T-helper 2 cell treated with Interferon-gamma antibody and Interleukin-4, amounts not matched to agents 100 ng/mL and 5 ng/mL, for 36 hours (primary cell): ENCODE measurements at regions not wholly inside any gene's neighbourhood (a gene's known extent, or its start where the extent isn't known, plus 50 kb on each side); places are given as distances from the start of the nearest gene placed in this dataset.

Experiments
- intact Hi-C: fragments of 100-400 bp; cut with micrococcal nuclease; formaldehyde crosslinking; loops from one replicate; pipeline ENCODE4 v1.15.1; 2023

GRCh38 chr2:207255565-207256470 lies 90.1 kb upstream of the KLF7 start:
- intact Hi-C loops, result no loop called here

- intact Hi-C loops, result no loop called here
These were observed 90.9 kb upstream of the KLF7 start for GRCh38 chr2:207256476-207257207.

DNA sequence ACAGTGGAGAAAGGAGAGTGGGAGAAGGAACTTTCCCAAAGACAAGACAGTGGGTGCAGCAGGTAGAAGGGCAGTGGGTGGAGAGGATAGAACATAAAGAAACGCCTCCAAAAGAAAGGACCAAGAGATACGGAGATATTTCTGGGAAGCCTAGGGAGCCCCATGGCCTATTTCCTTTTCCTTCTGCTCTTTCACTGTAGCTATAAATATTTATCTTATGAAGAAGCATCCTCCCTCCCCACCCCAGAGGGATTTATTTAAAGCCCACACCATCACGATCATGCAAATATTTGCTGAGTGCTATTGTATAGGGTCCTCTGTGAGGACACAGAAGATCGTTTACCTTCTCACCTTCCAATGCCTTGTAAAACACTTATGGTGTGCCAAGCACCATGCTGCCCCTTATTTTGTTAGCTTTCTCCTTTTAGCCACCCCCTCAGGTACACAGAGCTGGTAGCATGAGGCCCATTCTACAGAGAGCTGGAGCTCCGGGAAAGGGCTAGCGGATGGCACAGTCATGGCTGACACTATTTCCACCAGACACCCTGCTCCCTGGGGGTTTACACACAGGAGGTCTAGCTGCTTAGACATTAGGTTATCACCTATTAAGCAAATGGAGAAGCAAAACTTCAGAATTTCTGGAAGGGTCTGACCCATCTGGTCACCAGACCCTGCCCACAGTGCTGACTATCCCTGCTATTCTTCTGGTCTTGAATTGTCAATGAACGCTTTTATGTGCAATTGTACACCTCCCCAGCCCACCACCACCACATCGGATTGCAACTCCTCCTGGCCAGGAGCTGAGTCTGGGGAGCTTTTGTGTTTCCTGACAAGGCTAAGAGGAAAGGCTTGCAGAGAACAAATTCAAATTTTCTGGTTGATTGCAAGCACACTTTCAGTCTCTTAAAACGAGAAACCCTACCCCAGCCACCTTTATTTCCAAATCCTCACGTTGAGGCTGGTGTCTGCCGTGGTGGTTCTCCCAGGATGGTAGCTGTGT lies 91.8 kb upstream of the KLF7 start:
- intact Hi-C loops, result no loop called here

- intact Hi-C loops, result no loop called here
These were observed 92.7 kb upstream of the KLF7 start for GRCh38 chr2:207258263-207258991.

DNA sequence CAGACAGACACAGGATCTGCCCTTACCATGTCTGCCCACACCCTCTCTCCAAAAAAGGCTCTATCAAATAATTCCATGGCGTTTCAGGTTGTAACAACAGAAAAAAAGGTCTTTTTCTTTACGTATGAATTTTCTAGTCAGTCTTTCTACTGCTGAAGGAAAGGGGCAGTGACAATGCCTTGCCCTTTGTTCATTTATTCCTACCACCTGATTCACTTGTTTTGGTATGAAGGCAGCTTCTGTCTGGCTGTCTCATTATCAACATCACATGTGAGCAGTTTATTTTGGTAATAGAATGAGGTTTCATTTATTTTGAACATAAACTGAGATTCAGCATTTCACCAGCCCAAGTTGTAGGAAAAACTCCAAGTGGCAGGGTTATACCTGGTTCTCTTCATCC lies 94.3 kb upstream of the KLF7 start:
- intact Hi-C loops, result no loop called here

DNA sequence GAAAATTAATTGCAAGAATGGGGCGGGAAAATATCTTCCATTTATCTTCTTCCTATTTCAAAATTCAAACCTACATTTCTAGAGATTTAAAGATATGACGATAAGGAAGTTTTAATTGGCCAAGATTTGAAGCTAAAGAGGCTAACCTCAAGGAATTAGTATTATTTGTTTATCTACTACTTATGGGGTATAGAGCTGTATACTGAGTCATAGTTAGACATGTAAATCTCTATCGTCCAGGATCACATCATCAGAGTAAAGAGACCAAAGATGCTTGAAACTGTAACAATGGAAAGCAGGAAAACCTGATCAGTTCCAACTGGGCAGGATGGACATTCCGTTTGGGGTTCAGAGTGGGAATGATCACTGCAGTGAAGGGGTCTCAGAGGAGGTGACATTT lies 95.2 kb upstream of the KLF7 start:
- intact Hi-C loops, result no loop called here

- intact Hi-C loops, result no loop called here
These were observed 98.6 kb upstream of the KLF7 start for GRCh38 chr2:207264310-207264709.

- intact Hi-C loops, result no loop called here
These were observed 99.6 kb upstream of the KLF7 start for GRCh38 chr2:207265332-207265731.

- intact Hi-C loops, result no loop called here
These were observed 100.1 kb upstream of the KLF7 start for GRCh38 chr2:207265869-207266268.

GRCh38 chr2:207266648-207267047 lies 100.9 kb upstream of the KLF7 start:
- intact Hi-C loops, result no loop called here

- intact Hi-C loops, result no loop called here
These were observed 103.3 kb upstream of the KLF7 start for GRCh38 chr2:207269038-207269437.

- intact Hi-C loops, result no loop called here
These were observed 108.9 kb upstream of the KLF7 start for GRCh38 chr2:207274530-207275189.

- intact Hi-C loops, result no loop called here
These were observed 110.0 kb upstream of the KLF7 start for GRCh38 chr2:207275779-207276178.

DNA sequence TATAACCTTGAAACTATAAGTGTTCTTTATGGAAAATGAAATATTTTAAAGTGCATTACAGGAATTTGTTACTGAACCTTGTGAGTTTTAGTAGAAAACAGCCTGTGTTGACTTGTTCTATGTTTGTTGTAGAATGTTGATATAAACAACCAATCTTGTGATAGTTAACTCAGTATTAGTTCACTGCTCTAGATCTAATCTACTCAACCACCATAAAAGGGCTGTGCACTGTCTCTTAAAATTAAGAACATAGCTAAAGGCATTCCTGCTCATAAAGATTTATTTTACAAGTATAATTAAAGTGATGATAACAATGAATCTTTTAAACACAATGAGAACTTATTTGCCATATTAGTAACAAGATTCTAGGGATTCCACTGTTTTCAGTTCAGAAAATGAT lies 110.5 kb upstream of the KLF7 start:
- intact Hi-C loops, result no loop called here

DNA sequence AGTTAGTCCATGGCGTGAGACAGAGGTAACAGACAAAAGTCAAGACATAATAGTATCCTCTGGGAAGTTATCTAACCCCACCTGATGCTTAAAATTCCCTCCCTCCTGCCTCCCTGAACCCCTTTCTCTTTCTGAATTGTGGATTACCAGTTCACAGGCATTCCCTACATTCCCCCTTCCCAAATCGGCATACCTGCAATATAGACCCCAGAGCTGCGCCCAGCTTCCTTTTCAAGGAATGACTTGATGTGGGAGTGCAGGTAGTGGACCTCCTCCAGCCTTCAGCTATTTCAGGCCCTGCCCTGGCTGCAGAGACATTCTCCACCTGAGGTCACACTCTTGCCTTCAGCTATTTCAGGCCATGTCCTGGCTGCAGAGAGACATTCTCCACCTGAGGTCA lies 111.1 kb upstream of the KLF7 start:
- intact Hi-C loops, result no loop called here

DNA sequence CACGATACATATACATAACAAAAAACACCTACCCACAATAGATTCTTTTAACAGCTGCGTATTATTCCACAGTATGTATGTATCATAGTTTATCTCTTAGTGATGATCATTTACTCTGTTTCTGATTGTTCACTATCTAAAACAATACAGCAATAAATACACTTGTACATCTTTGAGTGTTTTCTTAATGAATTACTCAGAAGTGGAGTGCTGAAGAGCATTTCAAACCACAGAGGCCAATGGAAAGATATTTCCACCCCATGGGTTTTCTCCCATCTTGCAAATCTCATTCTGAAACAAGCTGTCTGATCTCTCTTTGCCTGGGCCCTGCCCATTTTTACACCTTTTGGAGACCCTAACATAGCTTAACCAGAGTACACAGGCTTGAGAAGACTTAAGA lies 113.8 kb upstream of the KLF7 start:
- intact Hi-C loops, result no loop called here

DNA sequence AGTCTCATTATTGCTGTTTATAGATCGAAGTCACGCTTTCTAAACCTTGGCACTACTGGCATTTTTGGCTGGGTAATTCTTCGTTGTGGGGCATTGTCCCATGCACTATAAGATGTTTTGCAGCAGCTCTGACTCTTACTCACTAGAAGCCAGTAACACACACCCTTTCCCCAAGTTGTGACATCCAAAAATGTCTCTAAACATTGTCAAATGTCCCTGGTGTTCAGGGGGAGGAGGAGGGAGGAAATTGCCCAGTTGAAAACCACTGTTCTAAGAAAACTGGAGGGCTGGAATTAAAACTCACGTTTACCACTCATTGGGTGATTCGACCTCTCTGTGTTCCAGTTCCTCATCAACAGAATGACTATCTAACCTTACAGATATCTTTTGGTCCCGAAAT lies 115.7 kb upstream of the KLF7 start:
- intact Hi-C loops, result loop anchor here (5.0 to 10.0 kb wide), 2 partner anchors 39 to 1507 kb away; no protein-coding TSS in a partner anchor

- intact Hi-C loops, result loop anchor here (2.0 to 10.0 kb wide), 3 partner anchors 41 to 1508 kb away; no protein-coding TSS in a partner anchor
These were observed 117.2 kb upstream of the KLF7 start for GRCh38 chr2:207282916-207283315.

- intact Hi-C loops, result loop anchor here (2.0 to 10.0 kb wide), 3 partner anchors 41 to 1509 kb away; no protein-coding TSS in a partner anchor
These were observed 117.6 kb upstream of the KLF7 start for GRCh38 chr2:207283356-207283755.
